GM19043 (cell line): ENCODE measurements at regions not wholly inside any gene's neighbourhood (a gene's known extent, or its start where the extent isn't known, plus 50 kb on each side); places are given as distances from the start of the nearest gene placed in this dataset.

Experiments used
- ATAC-seq: cut with Tn5 transposase; IDR thresholded peaks from one replicate; pipeline ENCODE4 v1.9.1; 2021; ENCODE audit warnings: low read depth; ENCODE audit not compliant: unreplicated experiment

DNA sequence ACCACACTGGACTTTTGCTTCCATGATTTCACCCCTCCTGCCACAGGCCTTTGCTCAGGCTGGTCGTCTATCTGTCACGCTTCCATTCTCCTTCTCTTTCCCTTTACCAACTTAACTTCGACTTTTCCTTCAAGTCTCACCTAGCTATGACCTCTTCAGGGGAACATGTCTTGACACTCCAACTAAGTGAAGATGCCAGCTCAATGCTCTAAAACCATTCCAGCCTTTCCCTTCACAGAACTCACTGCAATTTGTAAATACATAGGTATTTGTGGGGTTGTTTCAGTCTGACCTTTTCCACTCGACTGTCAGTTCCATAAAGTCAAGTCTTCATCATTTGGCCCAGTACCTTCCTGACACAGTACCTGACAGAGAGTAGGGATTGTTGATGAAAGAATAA lies 358.6 kb upstream of the CAMK1G start:
- ATAC-seq = no peak

DNA sequence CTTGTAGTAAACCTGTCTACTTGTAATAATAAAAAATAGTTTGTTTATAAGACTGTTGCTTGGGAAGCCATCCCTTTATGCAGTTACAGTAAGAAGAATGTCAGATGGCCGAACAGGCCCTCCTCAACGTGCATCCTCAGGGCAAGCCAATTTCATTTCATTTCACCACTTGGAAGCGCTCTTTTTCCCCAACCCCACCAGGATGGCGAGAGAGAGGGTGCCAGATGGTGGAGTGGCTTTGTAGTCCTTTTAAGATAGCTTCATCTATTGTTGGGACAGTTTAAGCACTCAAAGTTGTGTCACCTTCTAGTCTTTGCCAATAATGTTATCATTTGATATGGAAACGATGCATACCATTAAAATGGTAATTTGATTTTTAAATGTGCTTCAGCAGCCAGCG lies 356.3 kb upstream of the CAMK1G start:
- ATAC-seq = no peak

DNA sequence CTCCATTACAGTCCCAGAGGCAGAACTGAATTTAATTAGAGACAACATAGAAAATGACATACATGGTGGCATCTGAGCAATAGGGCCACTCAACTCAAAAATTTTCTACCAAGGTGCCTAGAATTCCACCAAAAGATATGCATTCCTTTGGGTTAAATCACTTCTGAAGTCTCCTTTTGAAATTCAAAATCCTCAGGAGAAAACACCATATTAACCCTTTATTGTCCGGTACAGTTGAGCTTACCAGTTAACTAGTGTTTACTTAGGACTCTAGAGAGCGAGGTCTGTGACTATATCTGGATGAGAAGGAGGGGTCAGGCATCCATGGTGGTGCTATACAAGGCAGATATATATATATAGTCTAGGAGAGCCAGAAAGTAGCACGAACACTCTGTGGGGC lies 355.6 kb upstream of the CAMK1G start:
- ATAC-seq = no peak

DNA sequence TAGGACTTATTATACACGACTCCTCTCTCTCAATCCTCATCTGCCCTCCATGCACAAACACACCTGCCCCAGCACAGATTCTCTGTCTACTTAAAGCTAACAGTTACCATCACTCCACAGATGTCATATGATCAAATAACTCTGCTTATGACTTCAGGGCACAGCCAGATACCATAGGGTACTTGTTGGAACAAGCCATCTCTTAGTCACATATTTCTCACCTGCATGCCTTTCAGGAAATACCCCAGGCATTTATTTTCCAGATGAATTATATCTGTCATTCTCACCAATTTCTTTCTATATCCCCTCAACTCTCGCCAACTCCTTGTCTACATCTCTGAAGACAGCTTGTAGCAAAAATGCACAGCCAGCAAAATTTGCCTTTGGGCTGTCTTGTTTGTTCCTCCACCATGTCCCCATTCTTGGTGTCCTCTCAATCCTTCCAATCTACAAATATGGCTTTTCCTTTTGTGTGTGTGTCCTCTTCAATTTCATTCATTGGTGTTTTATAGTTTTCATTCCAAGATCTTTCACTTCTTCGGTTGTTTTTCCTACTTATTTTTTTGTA lies 353.9 kb upstream of the CAMK1G start:
- ATAC-seq = no peak

DNA sequence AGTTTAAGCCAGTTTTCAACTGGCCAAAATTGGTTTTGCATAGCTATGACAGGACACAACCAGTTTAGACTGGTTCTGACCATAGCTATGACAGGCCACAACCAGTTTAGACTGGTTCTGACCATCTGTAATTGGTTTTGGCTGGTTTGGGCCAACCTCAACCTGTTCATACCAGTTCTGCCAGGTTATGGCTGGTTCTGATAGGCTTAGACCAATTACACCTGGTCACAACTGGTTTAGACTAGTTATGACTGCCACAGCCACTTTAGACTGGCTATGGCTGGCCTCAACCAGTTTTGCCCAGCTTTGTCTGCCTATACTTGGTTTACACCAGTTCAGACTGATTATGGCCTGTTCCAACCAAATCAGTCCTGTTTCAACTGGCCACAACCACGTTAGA lies 353.2 kb upstream of the CAMK1G start:
- ATAC-seq = no peak

DNA sequence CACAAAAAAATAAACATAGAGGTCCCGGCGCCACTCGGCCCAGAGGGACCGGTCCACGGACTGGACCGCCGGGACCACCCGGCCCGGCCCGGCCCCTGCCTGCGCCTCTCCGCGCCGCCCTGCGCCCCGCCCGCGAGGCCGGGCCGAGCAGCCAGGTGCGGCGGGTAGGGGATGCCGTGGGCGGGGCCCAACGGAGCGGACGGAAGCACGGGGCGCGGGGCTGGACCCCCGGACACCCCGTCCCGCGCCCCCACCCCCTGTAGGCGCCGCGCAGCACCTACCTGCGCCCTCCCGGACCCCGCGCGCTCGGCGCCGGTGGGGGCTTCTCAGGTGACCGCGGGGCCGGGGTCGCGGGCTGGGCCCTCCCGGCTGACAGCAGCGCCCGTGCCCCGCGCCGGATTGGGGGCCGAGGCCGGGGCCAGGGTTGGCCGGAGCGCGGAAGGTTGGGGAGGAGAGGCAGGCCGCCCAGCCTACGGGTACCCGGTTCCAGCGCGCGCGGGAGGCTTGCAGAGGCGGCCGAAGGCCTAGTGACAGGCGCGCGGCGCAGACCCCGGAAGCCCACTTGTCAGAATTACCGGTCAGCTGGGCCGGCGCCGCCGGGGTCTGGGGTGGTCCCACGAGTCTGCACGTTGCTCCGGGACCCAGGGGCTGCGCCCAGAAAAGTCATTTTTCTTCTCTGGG lies 351.9 kb upstream of the CAMK1G start:
- ATAC-seq = no peak

DNA sequence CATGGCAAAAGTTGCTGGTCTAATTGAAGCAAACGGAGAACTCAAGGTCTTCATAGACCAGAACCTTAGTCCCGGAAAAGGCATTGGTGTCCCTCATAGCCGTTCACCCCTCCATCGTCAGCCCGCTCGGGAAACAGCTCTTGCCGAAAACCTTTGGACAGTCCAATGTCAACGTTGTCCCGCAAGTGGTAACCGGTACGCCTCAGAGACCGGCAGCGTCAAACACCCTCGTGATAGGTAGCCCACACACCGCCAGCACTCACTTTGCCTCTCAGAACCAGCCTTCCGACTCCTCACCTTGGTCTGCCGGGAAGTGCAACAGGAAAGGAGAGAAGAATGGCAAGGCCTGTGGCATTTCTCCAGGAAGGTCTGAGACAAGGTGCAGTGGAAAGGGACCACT lies 351.3 kb upstream of the CAMK1G start:
- ATAC-seq = no peak

DNA sequence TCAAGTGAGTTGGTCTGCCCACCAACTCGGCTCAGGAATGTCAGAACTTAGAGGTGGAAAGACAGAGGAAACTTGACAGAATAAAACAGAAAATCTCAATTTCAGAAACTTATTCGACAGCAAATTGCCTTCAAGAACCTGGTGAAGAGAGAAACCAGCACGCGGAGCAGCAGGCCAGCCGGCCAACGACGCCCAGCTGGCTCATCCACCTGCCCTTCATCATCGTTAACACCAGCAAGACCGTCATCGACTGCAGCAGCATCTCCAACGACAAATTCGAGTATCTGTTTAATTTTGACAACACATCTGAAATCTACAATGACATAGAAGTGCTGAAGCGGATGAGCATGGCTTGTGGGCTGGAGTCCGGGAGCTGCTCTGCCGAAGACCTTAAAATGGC lies 350.8 kb upstream of the CAMK1G start:
- no peak for ATAC-seq

DNA sequence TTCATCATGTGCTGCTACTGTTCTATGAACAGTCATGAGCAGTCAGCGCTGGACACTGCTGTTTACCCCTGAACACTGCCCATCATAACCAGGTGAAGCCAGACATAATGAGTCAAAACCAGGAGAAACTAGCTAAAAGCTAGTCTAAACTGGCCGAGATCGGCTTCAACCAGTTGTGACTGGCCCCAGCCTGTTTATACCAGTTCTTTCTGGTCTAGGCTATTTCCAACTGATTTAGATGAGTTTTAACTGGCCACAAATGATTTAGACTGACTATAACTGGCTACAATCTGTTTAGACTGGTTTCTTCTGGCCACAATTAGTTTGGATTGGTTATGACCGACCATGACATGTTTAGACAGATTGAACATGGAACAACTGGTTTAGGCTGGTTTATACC lies 348.3 kb upstream of the CAMK1G start:
- no peak for ATAC-seq

DNA sequence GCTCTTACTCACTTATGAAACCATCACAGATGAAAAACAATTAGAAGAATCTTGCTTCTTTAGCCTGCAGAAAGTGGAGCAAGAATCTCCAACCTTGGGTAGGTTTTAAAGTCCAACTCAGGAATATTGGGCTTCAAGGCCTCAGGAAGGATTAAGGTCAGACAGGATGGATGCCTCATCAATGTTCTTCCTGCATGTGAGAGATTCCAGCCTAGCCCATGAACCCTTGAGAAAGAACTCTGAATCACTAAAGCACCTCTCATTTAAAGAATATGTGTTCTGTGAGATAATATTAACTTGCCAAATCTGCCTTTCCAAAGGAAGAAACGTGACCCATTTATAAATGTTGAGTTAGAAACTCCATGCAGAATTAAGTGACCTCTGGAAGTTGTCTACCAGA lies 345.2 kb upstream of the CAMK1G start:
- no peak for ATAC-seq

DNA sequence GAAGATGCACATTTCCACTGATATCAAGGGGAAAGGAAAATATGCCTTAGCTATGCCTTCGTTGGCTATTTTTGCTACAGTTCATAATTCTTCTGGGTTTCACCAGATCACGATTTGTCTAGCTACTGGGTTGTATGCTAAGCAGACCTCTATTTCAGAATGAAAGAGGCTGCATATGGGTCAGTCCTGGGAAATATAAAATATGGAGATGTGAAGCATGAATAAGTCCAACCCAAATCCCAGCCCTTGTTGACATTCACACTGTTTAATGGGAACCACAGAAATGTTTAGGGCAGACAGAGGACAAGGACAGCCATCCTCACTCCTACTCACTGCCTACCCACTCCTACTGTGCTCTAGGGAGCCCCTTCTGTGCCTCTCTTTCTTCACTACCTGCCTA lies 343.2 kb upstream of the CAMK1G start:
- ATAC-seq = no peak

DNA sequence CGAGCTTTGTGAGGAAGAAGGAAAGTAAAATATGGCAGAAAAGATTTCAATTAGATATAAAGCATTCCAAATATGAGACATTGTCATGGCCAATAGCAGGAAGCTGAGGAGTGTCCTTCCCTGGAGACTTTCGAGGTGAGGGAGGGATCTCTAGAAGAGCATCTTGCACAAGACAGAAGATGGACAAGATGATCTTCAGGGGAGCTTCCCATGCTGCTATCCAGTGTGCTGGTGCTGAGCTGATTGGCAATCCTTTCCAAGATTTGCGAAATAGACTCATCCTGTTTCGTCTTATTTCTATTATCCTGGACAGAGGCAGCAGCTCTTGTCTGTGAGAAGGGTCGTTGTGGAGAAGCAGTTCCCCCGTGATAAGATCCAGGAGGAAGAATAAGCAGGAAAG lies 342.0 kb upstream of the CAMK1G start:
- ATAC-seq = no peak

DNA sequence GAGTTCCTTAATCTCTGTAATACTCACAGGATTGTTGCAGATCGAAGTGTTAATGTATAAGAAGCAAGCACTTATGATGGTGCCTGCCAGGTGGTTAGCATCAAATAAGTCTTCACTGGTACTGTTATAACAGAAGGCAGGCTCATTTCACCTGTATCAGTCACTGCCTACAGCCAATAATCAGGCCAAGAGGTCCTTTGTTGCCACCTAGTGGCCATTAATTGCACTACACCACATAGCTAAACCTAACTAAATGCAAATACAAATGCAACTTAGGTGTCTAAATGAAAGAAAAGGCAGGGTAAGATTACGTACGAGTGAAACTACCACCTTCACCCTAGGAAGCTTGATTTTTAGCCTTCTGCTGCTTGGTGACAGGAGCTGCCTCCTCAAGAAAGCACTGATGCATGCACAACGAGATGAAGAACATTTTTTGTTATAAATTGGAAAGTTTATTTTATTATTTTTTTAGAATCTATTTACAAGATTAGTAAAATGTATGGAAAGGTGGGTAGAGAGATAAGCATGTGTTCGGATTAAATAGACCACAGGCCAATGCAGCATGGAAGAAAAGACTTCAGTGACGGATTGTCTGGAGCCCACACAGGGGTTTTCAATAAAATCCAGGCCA lies 334.8 kb upstream of the CAMK1G start:
- peak; percentile 94 for ATAC-seq

DNA sequence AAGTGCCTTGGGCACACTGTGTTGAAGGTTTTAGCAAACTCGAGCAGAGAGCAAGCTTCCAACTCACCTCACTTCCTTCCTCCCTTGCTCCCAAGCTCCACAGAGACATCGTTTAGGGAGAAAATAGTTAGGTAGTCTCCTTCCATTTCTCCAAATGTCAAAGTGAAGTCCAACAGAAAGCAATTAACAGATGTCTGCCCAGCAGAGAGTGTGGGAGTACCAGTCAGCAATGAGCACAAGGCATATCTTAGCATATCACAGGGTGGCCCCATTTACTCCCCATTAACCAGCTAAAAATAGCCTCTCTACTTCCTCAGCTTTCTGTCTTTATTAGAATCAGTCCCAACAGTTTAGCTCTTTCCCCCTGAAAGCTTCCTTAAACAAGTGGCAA lies 334.2 kb upstream of the CAMK1G start:
- no peak for ATAC-seq

DNA sequence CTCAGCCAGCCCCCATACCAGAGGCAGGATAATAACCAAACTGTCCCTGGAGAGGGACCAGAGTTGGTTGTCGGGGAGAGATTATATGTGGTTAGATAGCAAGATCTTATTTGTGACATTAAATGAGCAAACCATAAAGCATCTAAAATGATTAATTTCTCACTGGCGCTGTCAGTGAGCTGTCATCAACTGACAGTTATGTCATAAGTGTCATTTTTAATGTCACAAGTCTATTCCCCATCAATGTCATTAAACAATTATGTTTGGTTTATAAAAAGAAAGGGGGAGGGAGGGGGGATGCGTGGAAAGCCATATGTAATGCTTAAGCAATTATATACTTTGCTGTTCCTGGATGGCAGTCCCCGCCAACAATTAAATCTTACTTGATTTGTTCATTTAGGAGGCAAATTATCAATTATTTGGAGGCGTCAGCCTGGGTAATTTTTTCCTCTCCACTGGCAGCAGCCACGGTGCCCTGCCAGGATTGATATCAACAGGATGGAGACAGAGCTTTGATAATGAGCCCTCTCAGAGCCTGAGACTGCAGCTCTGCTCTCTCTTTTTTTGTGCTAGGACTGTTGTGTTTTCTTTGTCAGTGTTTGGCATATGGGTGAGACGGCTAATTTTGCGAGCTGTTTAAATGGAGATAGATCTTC lies 333.6 kb upstream of the CAMK1G start:
- no peak for ATAC-seq

DNA sequence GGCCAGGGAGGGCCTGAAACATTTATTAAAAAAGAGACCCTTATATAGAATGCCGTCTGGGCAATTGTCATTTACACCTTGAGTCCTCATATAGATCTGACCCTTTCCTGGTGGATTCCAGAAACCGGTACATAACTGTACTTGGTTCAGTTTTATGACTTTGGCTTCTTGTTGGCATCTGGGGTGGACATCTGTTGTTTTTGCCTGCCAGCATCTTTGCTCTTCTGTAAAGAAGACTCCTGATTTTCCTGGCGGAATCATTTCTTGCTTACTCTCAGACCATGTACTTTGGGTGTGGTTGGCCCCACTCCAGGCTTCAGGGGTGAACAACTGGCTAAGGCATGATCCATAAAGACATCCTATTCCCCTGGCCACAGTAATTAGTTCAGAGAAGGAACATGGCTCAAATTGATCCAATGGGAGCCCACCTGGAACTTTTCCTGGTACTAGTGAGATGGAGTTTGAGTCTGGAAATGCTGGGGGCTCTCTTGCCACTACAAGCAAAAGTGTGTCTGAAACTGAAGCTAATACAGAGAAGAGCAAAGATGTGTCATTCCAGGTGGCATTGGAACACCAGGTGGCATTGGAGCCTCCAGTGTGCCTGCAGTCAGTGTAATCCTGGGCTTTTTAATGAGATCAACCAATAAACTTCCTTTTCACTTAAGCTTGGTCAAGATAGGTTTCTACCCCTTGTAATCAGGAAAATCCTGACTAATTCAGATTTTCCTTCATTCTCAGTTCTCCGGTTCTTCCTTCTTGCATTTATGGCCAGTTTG lies 332.5 kb upstream of the CAMK1G start:
- no peak for ATAC-seq

DNA sequence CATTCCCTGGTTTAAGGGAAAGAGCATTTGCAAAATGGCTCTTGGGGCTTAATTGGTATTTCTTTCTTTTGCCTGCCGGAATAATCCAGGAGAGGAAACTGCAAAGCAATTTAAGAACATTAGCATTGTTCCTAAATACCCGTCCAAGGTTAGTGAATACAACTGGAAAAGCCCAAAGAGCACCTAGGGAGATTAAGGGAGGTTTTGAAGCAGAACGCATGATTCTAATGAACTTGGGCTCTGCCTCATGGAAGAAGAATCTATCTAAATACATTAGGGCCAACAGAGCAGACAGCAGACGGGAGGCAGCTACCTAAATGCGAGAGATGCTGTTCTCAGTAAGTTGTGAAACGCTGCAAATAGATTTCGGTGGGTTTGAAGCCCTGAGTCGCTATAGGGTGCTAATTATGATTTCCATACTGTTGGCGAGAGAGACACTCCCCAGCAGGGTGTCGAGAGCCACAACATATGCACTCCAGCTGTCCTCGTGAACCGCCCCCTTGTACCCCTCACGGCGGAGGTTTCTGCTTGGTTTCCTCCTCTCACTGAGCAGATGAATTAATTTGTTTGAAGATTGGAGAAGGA lies 326.7 kb upstream of the CAMK1G start:
- ATAC-seq = no peak

DNA sequence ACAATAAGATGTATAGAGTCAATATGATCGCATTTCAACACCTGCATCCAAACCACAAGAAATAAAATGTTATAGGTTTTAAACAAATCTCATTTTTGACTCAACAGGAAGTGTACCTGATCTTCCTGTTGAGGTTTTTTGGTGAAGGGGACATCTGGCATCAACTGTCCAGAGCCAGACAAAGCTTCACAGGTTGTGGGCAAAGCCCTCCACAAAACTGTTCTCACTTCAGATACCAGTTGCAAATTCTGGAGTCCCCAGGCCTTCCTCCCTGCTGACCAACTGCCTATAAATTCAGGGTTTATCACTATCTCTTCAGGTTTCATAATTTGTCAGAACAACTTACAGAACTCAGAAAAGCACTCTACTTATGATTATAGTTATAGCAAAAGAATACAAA lies 326.1 kb upstream of the CAMK1G start:
- ATAC-seq = no peak

DNA sequence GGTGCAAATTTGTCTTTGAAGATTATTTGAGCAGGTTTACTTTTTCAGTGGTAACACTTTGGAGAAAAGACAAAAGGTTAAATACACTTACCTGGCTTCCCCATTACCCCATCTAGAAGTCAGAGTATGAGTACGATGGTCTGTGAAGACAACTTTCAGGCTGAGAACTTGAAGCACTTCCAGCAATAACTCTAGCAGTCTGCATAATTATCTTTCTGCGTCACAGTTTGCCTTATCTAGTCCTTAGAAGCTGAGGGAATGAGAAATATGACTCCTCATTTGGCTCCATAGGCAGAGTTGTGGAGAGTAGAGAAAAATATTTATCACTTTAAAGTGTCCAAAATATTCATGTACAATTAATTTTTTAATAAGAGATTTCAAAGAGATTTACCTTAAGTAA lies 323.4 kb upstream of the CAMK1G start:
- no peak for ATAC-seq

DNA sequence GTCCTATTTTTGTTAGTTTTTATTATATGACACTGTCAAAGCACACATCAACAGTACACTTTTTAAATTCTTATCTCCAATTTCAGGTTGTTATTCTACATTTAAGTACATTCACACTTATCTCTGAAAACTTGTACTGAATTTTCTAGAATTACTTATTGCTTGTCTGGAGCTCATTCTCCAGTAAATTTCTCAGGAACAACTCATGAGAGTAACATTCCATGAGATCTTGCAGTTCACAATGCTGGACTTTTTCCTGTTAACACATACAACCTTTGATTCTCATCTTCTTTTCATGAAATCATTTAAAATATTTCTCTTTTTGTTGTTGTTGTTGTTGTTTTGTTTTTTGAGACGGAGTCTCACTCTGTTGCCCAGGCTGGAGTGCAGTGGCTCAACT lies 320.9 kb upstream of the CAMK1G start:
- no peak for ATAC-seq

DNA sequence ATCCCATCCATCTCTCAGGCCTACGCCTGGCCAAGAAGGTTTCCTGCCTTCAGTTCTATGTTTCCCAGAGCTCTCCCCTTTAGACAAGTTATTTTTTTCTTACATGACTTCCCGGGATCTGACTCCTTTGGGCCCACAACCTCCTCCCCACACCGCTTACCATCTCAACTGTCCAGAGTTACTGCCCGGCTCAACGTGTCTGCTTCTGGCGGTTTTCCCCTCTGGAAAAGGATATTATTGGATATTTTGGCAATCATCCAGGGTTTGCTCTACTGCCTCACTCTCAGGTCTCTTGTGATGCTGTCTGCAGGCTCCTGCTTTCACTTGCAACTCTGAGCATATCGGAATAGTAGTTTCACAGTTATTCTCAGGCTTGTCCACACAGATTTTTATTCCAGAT lies 318.2 kb upstream of the CAMK1G start:
- ATAC-seq = no peak
